ENCODE measurements at regions not wholly inside any gene's neighbourhood (a gene's known extent, or its start where the extent isn't known, plus 50 kb on each side); places are given as distances from the start of the nearest gene placed in this dataset.

- Histone ChIP-seq H3K4me2 (ENCODE audit: low read length) (no peak overlapping the region), H2AFZ (no peak overlapping the region), H3K79me2 (no peaks in the 10 kb centered on the region), H3K36me3 (ENCODE audit: control insufficient read depth, insufficient read depth, low read length) (no peaks in the 10 kb centered on the region), H3K9me3 (ENCODE audit: control insufficient read depth, low read length) (no peaks in the 10 kb centered on the region), H3K4me3 (ENCODE audit: low read depth, low read length) (no peak overlapping the region), H3K27me3 (ENCODE audit: control insufficient read depth, insufficient read depth, low read length) (no peaks in the 10 kb centered on the region), H3K4me1 (no peaks in the 10 kb centered on the region), H3K9ac (no peak overlapping the region), H3K27ac (no peak overlapping the region)
- TF ChIP-seq CTCF (IDR thresholded peaks at IDR 0.05) = no peak
These were observed 138.4 kb upstream of the G2E3 start for GRCh38 chr14:30420515-30420914.

GRCh38 chr14:30426463-30426862, 132.5 kb upstream of the G2E3 start:
- H3K4me2 ChIP-seq (ENCODE audit: low read length) = no peak overlapping the region
- no peaks in the 10 kb centered on the region for H3K27me3 ChIP-seq (ENCODE audit: control insufficient read depth, insufficient read depth, low read length)
- no peaks in the 10 kb centered on the region for H3K4me1 ChIP-seq
- TF ChIP-seq CTCF (IDR thresholded peaks at IDR 0.05) = no peak
- no peak overlapping the region for H3K4me3 ChIP-seq (ENCODE audit: low read depth, low read length)
- no peak overlapping the region for H3K27ac ChIP-seq
- H2AFZ ChIP-seq = no peak overlapping the region
- no peaks in the 10 kb centered on the region for H3K9me3 ChIP-seq (ENCODE audit: control insufficient read depth, low read length)
- no peak overlapping the region for H3K9ac ChIP-seq
- no peaks in the 10 kb centered on the region for H3K79me2 ChIP-seq
- H3K36me3 ChIP-seq (ENCODE audit: control insufficient read depth, insufficient read depth, low read length) = no peaks in the 10 kb centered on the region

GRCh38 chr14:30427401-30427800, 131.6 kb upstream of the G2E3 start:
- no peak overlapping the region for H3K4me2 ChIP-seq (ENCODE audit: low read length)
- H3K27me3 ChIP-seq (ENCODE audit: control insufficient read depth, insufficient read depth, low read length) = no peaks in the 10 kb centered on the region
- H2AFZ ChIP-seq = no peak overlapping the region
- H3K9me3 ChIP-seq (ENCODE audit: control insufficient read depth, low read length) = no peaks in the 10 kb centered on the region
- H3K9ac ChIP-seq = no peak overlapping the region
- no peak for TF ChIP-seq CTCF (IDR thresholded peaks at IDR 0.05)
- H3K27ac ChIP-seq = no peak overlapping the region
- no peaks in the 10 kb centered on the region for H3K36me3 ChIP-seq (ENCODE audit: control insufficient read depth, insufficient read depth, low read length)
- no peaks in the 10 kb centered on the region for H3K4me1 ChIP-seq
- no peaks in the 10 kb centered on the region for H3K79me2 ChIP-seq
- H3K4me3 ChIP-seq (ENCODE audit: low read depth, low read length) = no peak overlapping the region

GRCh38 chr14:30427846-30428245, 131.1 kb upstream of the G2E3 start:
- Histone ChIP-seq H3K4me1 (no peaks in the 10 kb centered on the region), H2AFZ (no peak overlapping the region), H3K27me3 (ENCODE audit: control insufficient read depth, insufficient read depth, low read length) (no peaks in the 10 kb centered on the region), H3K4me2 (ENCODE audit: low read length) (no peak overlapping the region), H3K9me3 (ENCODE audit: control insufficient read depth, low read length) (no peaks in the 10 kb centered on the region), H3K9ac (no peak overlapping the region), H3K79me2 (no peaks in the 10 kb centered on the region), H3K4me3 (ENCODE audit: low read depth, low read length) (no peak overlapping the region), H3K27ac (no peak overlapping the region), H3K36me3 (ENCODE audit: control insufficient read depth, insufficient read depth, low read length) (no peaks in the 10 kb centered on the region)
- no peak for TF ChIP-seq CTCF (IDR thresholded peaks at IDR 0.05)

GRCh38 chr14:30431552-30431951, 127.4 kb upstream of the G2E3 start:
- H3K4me3 ChIP-seq (ENCODE audit: low read depth, low read length) = no peak overlapping the region
- H3K4me2 ChIP-seq (ENCODE audit: low read length) = no peak overlapping the region
- H2AFZ ChIP-seq = no peak overlapping the region
- H3K9ac ChIP-seq = no peak overlapping the region
- no peaks in the 10 kb centered on the region for H3K9me3 ChIP-seq (ENCODE audit: control insufficient read depth, low read length)
- no peak for TF ChIP-seq CTCF (IDR thresholded peaks at IDR 0.05)
- H3K4me1 ChIP-seq = no peaks in the 10 kb centered on the region
- no peak overlapping the region for H3K27ac ChIP-seq
- H3K36me3 ChIP-seq (ENCODE audit: control insufficient read depth, insufficient read depth, low read length) = no peaks in the 10 kb centered on the region
- no peaks in the 10 kb centered on the region for H3K27me3 ChIP-seq (ENCODE audit: control insufficient read depth, insufficient read depth, low read length)
- no peaks in the 10 kb centered on the region for H3K79me2 ChIP-seq
